ENCODE measurements at regions not wholly inside any gene's neighbourhood (a gene's known extent, or its start where the extent isn't known, plus 50 kb on each side); places are given as distances from the start of the nearest gene placed in this dataset.
"Not testable (repeated sequence)": the region's sequence is repeated elsewhere in the genome, so short reads cannot be mapped to it uniquely, and the experiment has no call there.

GRCh38 chr3:34013818-34014570 lies 215.6 kb downstream of the PDCD6IP start:
- DNase-seq, result no peak

- DNase-seq, result peak; percentile 36
Measured at GRCh38 chr3:34015204-34016142, 217.0 kb downstream of the PDCD6IP start.

- DNase-seq, result peak; percentile 44
Measured at GRCh38 chr3:34016925-34017587, 218.6 kb downstream of the PDCD6IP start.

- DNase-seq, result no peak
Measured at GRCh38 chr3:34017757-34018156, 219.3 kb downstream of the PDCD6IP start.

- DNase-seq, result no peak
Measured at GRCh38 chr3:34019158-34019557, 220.7 kb downstream of the PDCD6IP start.

GRCh38 chr3:34020170-34020569 lies 221.7 kb downstream of the PDCD6IP start:
- peak; percentile 17 for DNase-seq

GRCh38 chr3:34020726-34021680 lies 222.6 kb downstream of the PDCD6IP start:
- DNase-seq, result no peak

- DNase-seq, result no peak
Measured at GRCh38 chr3:34022147-34022546, 223.7 kb downstream of the PDCD6IP start.

GRCh38 chr3:34024447-34025240 lies 226.2 kb downstream of the PDCD6IP start:
- no peak for DNase-seq

- no peak for DNase-seq
Measured at GRCh38 chr3:34033839-34034238, 235.4 kb downstream of the PDCD6IP start.

- DNase-seq, result no peak
Measured at GRCh38 chr3:34034840-34035239, 236.4 kb downstream of the PDCD6IP start.

- no peak for DNase-seq
Measured at GRCh38 chr3:34035775-34036174, 237.3 kb downstream of the PDCD6IP start.

GRCh38 chr3:34037260-34037659 lies 238.8 kb downstream of the PDCD6IP start:
- no peak for DNase-seq

- no peak for DNase-seq
Measured at GRCh38 chr3:34038131-34038530, 239.7 kb downstream of the PDCD6IP start.

GRCh38 chr3:34046154-34046553 lies 247.7 kb downstream of the PDCD6IP start:
- DNase-seq, result no peak

GRCh38 chr3:34053626-34054025 lies 255.2 kb downstream of the PDCD6IP start:
- no peak for DNase-seq

- DNase-seq, result no peak
Measured at GRCh38 chr3:34056181-34056910, 257.9 kb downstream of the PDCD6IP start.

- no peak for DNase-seq
Measured at GRCh38 chr3:34056951-34057390, 258.5 kb downstream of the PDCD6IP start.

- DNase-seq, result not testable (repeated sequence)
Measured at GRCh38 chr3:34060995-34061394, 262.6 kb downstream of the PDCD6IP start.

- no peak for DNase-seq
Measured at GRCh38 chr3:34065901-34066300, 267.5 kb downstream of the PDCD6IP start.
